GM21529 (cell line): ENCODE measurements at regions not wholly inside any gene's neighbourhood (a gene's known extent, or its start where the extent isn't known, plus 50 kb on each side); places are given as distances from the start of the nearest gene placed in this dataset.

Experiments used
- ATAC-seq: cut with Tn5 transposase; IDR thresholded peaks from one replicate; pipeline ENCODE4 v1.9.1; 2021; ENCODE audit not compliant: unreplicated experiment

DNA sequence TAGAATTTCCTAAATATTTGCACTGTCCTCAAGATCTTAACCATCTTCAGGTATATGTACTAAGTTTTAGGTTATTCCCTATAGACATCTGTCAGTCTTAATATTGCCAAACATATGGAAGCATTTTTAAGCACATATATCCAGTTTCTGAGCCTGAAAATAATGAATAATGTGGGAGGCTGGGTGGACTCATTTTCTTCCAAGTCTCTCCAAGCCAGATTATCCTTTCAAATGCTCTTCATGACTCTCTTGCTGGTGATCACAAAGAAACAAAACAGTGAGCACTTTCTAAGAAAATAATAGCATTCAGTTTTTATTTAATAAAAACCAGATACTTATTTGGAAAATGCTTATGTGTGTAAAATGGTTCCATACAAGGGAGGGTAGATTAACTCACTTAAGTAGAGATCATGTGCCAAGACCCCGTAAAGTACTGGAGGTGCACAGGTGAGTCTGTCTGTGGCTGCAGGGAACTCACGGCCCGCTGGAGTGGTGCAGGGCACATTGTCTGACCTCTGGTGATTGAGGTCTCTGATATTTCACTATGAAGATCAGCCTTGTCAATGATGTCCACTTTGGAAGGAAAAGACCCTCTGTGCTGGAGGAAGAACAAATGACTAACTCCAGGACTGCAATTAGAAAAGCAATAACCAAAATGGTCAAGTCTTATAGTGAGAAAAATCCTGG lies 161.6 kb downstream of the TMEM18 start:
- ATAC-seq = no peak

- ATAC-seq = no peak
These were observed 163.1 kb downstream of the TMEM18 start for GRCh38 chr2:513981-514706.

- ATAC-seq = no peak
These were observed 166.4 kb downstream of the TMEM18 start for GRCh38 chr2:510839-511238.

DNA sequence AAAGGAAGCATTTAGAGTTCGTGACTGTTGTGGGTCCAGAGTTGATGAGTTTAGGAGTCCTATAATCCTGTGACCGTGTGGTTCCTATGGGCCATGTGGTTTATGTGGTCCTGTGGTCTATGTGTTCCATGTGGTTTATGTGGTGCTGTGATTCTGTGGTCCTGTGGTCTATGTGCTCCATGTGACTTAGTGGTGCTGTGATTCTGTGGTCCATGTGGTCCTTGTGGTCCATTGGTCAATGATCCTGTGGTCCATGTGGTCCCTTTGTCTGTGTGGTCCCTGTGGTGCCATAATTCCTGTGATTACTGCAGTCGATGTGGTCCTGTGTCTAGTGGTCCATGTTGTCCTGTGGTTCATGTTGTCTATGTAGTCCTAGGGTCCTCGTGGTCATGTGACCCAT lies 167.3 kb downstream of the TMEM18 start:
- no peak for ATAC-seq

DNA sequence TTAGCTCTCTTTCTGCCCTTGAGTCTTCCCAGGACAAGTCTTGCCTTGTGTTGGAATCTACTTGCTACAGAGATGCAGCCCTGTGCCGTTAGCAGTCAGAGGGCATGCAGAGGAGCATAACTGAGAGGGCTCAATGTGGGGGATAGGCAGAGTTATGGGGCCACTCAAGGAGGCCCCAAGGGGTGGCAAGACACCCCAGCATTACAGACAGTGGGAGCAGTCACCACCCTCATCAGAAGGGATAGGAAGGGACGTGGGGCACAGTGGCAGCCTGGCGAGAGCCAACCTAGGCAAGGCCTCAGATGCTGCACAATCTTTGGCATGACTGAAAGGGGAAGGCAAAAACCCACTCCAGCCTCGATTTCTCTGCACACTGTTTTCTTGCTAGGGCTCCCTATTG lies 169.1 kb downstream of the TMEM18 start:
- ATAC-seq = no peak

DNA sequence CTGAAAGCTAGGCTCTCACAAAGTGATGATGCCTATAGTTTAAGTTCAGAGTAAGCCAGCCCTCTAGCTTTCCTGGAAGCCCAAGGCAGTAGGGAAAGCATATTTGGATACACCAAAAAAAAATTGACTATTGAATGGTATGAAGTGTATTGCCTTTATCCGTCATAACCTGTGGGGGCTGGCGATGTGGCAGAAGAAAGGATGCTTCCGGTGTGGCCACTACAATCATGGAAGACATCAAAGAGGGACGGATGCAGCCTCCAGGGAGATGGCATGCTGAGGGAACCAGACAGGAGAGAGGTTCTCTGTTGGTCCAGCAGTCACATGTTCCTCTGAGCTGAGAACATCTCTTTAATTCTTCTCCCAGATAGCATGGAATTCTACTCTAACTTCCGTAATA lies 170.3 kb downstream of the TMEM18 start:
- no peak for ATAC-seq

GRCh38 chr2:506451-506850 lies 170.8 kb downstream of the TMEM18 start:
- no peak for ATAC-seq

DNA sequence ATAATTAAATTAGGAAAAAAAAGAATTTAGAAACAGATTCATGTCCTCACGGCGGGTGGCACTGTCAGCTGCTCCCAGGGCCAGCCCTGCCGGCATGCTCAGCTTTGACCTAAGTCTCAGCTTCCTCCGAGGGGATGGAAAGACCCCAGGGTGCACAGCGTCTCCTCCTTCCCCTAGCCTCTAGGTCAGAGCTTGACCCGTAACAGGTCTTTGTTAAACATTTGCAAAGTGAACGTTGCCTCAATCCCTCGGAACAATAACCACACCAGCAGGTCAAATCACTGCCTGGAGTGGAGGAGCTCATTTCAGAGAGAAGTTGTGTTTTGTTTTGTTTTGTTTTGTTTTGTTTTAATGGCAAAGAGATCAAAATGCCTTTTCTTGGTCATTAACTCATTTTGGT lies 171.3 kb downstream of the TMEM18 start:
- no peak for ATAC-seq

DNA sequence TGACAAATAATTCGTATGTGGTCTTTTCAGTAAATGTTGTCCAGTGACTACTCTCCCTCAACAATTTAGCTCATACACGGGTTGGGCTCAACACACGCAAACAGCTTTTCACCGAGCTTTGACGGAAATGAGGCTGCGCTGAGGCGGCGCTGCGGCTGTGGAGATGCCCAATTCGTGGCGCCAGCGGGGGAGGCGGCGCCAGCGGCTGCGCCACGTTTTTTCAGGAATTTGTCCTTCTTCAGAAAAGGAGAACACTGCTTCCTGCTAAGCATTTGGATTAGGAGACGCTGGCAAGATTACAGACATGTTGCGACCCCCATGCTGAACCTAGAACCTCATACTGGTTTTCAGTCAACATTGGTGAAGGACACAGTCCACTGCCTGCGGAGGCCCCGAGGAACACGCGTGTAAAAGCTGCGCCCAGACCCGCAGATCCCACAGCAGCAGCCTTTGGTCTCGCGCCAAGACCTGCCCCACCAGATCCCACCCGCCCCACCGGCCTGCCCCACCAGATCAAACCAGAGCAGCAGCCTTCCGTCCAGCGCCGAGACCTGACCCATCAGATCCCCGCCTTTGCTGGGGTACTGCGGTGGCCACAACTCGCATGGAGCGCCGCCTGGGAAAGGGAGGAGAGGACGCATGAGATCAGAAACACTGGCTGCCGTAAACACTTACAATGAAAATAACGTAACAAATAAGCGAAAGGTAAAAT lies 173.8 kb downstream of the TMEM18 start:
- ATAC-seq = no peak

GRCh38 chr2:502831-503230 lies 174.4 kb downstream of the TMEM18 start:
- no peak for ATAC-seq

- ATAC-seq = no peak
These were observed 175.5 kb downstream of the TMEM18 start for GRCh38 chr2:501667-502066.

DNA sequence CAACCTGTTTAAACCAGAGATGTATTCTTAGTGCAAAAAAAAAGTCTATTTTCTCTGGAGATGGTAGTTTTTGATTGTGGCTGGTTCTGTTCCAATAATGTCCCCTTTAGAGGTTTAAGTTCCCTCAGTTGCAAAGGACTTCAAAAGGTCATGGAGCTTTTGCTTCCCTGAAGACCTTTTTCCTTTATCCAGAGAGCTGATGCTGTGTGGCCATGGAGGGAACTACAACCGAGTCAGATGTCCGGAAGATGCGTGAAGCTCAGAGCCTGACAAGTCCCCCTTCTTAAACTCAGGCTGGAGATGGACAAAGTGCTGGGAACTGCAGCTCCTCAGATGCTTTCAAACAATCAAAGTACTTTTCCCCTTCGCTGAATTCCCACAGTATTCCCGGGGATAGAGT lies 176.1 kb downstream of the TMEM18 start:
- ATAC-seq = no peak

DNA sequence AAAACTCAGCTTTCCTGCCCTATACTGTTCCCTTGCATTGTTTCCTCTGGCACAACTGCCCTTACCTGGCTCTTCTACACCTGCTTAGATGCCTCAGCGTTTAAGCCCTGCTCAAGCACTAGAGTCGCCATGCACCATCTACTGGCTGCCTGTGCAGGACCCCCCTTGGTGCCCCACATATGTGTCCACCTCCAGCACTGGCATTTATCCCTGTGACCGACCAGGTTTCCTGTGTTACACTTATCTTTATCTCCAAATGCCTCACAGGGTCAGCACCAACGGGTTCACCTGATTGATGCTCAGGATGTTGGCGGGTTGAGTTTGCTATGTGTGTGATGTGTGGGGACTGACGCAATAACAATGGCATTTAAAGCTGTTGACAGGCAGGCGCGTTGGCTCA lies 177.5 kb downstream of the TMEM18 start:
- ATAC-seq = no peak

DNA sequence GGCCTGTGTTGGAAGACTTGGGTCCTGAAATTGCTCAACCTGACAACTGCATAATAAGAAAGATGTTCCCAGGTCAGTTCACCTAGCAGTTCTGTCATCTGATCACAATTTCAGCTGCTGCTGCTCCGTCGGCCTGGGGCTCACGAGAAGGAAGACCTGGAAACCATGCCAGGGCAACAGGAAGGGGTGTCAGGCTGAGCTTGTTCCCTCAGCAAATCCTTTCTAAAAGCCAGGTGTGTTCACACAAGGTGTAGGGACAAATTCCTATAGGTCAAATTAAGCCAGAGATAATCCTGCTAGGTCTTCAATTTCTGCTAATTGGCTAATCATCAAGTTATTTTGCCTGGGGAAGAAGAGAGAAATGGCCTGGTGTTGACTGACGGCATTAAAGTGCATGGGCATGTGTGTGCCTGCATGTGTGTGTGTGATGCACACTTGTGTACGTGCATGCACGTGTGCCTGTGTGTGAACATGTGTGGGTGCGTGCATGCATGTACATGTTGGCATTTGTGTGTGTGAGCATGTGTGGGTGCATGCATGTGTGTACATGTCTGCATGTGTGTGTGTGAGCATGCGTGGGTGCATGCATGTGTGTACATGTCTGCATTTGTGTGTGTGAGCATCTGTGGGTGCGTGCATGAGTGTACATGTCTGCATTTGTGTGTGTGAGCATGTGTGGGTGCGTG lies 178.6 kb downstream of the TMEM18 start:
- no peak for ATAC-seq

- no peak for ATAC-seq
These were observed 179.3 kb downstream of the TMEM18 start for GRCh38 chr2:497770-498492.

DNA sequence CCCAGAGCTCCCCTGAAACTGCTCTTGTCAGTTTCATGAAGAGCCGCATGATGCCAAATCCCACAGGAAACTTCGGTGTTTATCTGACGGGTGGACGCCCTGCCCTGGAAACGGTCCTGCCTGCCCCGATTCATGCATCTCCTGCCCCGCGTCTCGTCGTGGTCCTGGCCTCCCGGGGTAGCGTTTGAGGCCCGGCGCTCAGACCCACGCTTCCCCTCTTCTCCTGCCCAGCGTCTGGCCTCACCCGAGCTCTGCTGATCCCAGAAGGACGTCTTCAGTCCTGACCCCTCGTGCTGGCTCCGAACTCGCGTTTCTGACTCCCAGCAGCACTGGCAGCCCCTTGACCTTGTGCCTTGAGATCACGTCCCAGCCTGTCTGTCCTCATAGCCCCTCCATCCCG lies 180.5 kb downstream of the TMEM18 start:
- ATAC-seq = no peak

DNA sequence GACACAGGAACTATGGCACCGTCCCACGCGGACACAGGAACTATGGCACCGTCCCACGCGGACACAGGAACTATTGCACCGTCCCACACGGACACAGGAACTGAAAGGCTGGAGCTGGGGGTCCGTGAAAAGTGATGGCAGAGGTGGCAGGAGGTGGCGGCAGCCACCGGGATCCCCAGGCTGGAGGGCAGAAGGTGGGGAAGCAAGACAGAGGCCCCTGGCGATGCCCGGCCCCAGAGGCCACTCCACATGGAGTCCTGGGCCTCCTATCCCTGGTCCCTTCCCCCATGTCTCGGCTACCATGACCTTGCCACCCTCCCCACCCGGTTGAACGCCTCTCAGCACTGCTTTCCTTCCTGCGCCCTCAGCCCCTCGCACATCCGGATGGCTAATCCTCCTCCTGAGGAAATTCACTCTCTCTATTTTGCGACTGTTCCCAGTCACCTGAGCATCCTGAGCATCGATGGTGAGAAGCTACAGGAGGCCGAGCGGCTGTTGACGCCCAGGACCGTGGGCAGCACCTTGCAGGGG lies 181.4 kb downstream of the TMEM18 start:
- ATAC-seq = no peak

- ATAC-seq = no peak
These were observed 182.4 kb downstream of the TMEM18 start for GRCh38 chr2:494853-495252.

DNA sequence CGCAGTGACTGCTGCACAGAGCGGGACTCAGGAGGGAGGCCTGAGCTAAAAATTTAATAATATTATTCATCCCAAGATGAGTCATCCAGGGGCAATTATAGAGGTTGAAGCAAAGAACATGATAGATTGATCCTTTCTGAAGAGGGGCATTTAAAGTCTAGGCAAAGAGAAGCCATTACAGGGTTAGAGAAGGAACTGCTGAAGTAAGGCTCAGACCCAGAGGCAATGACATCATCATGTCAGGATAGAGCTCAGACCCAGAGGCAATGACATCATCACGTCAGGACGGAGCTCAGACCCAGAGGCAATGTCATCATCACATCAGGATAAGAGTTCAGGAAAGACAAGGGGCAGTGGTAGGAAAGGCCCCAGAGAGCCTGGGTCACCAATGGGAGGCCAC lies 184.0 kb downstream of the TMEM18 start:
- no peak for ATAC-seq

- ATAC-seq = no peak
These were observed 185.0 kb downstream of the TMEM18 start for GRCh38 chr2:492178-492577.

DNA sequence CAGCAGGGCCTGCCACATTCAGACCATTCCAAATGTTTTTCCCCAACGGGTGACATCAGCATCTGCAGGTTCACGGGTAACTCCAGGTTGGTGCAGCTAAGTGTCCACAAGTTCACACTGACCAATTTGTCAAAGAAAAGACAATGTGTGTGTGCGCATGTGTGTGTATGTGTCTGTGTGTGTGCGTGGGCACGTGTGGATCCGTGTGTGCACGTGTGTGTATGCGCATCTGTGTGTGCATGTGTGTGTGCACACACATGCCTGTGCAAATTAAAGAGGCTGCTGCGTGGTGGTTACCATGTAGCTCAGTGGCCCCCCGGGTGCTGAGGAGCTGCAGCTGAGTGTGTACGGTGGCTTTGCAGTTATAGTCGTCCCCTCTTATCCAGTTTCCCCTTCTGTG lies 187.4 kb downstream of the TMEM18 start:
- no peak for ATAC-seq
